ENCODE measurements at regions not wholly inside any gene's neighbourhood (a gene's known extent, or its start where the extent isn't known, plus 50 kb on each side); places are given as distances from the start of the nearest gene placed in this dataset.
"Not testable (repeated sequence)": the region's sequence is repeated elsewhere in the genome, so short reads cannot be mapped to it uniquely, and the experiment has no call there.

DNA sequence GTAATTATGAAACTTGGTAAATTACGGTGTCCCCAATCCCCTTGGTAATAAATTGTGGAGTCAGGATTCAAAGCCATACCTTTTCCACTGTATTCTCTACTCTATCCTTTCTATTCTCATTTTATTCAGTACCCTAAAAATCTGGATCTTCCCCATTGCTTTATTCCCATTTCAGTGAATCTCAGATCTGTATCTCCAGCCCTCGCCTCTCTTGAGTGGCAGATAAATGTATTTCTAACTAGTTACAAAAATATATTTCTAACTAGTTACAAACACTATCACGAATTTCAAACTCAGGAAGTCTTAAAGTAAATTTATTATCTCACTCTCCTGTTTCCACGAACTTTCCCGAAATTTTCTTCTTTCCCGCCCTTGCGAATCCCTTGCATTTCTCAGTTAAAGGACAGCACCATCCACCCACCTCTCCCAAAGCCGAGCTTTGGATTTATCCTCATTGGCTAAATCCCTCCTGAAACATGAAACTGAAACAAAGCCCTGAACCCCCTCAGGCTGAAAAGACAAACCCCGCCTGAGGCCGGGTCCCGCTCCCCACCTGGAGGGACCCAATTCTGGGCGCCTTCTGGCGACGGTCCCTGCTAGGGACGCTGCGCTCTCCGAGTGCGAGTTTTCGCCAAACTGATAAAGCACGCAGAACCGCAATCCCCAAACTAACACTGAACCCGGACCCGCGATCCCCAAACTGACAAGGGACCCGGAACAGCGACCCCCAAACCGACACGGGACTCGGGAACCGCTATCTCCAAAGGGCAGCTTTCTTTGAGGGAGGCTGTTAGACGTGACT lies 164.3 kb upstream of the PABPC3 start:
- no peak for DNase-seq

DNA sequence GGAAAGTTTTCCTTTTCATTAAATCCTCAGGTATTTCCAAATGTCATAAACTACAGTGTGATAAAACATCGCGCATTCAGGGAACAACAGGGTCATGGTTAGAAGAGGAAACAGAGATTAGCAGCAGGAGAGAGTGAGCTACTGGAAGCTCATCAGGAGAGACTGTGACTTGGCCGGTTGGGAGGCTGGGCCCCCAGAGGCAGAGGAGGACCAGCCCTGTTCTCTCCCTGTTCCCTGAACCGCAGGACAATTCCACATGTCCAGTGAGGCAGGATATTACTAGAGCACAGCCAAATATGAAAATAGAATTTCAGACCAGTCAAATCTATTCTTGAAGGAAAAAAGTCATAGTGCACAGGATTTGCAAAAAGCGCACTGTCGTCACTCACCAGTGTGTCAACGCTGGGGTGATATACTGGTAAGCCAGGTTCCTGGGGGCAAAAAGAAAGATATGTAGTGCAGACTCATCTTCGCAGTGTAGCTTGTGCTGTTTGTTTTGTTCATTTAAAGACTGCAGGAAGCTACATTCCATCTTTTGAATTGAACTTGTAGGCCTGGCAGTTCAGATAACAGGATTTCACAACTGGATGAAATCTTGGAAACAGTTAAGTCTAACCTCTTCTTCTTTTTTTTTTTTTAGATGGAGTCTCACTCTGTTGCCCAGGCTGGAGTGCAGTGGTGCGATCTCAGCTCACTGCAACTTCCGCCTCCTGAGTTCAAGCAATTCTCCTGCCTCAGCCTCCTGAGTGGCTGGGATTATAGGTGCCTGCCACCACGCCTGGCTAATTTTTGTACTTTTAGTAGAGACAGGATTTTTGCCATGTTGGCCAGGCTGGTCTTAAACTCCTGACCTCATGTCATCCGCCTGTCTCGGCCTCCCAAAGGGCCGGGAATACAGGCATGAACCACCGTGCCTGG lies 162.6 kb upstream of the PABPC3 start:
- not testable (repeated sequence) for DNase-seq

DNA sequence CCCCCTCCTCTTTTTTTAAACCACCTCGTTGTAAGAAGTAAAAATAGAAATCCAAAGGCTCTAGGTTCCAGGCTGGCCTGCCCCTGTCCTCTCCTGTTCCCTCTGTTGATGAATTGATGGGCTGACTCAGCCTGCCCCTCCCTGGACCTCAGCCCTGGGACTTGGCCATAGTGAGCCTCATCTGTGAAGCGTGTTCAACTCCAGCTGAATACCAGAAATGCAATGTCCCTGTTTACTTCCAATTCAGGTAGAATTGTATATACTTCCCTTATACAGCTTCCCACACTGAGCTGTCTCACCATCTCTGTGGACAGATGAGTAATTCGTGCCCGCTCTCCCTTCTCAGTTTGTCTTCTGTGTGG lies 161.9 kb upstream of the PABPC3 start:
- DNase-seq = not testable (repeated sequence)

DNA sequence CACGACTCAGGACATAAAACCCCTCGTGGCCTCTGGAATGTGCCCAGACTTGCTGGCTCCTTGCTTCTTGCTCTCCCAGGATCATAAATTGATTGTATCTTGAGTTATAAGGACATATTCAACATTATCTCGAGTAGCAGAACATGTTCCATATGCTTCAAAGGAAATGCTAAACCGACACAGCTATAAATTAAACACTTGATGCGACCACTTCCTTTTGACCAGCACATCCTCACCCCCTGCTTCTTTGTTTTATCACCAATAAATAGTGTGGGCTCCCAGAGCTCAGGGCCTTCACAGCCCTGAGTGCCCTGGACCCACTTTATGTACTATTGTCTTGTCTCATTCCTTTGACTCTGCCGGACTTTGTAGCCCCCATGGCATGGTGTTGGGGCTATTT lies 157.0 kb upstream of the PABPC3 start:
- DNase-seq = no peak

DNA sequence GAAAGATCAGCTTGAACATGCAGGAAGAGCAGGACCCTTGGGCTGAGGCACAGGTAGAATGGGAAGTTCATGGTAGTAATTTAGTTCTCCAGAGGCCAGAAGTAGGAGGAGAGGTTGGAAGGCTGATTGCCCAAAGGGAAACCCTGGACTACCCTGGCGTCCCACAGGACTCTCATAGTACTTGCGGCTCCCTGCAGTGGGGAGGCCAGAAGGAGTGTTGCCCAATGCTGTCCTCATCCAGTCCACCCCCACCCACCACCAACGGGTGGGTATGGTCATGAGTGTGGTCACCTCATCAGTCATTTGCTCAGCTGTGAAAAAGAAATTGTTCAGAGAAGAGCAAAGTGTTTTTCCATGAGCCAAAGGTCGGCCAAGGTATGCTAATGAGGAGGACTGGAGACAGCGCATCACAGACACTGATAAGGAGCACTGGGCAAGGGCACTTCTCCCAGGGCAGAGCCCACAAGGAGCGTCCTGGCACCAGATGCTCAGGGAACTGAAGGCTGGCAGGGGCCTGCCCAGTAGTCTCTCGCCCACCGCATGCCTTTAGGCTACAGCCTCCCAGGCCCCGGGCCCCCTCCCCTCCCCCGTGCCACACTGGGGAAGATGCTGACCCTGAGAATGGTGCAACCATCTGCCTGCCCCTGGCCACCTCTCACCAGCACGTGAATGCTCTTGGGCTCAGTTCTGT lies 154.8 kb upstream of the PABPC3 start:
- not testable (repeated sequence) for DNase-seq

DNA sequence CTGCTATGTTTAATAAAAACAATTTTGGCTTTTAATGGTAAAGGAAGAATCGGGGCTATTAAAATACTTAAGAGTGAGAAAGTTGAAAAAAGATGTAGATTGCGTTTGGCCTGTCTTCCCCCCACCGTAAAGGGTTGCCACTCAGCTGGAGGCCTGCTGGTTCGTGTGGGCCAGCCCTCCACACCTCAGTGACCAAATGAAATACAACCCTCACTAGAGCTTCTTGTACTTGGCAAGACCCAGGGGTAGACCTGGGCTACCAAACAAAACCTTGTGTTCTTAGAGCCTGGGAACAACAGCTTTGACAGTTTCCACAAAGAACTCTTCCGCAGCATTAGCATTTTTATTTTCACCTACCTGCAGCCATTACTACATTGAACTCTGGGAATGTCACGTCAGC lies 152.8 kb upstream of the PABPC3 start:
- no peak for DNase-seq

DNA sequence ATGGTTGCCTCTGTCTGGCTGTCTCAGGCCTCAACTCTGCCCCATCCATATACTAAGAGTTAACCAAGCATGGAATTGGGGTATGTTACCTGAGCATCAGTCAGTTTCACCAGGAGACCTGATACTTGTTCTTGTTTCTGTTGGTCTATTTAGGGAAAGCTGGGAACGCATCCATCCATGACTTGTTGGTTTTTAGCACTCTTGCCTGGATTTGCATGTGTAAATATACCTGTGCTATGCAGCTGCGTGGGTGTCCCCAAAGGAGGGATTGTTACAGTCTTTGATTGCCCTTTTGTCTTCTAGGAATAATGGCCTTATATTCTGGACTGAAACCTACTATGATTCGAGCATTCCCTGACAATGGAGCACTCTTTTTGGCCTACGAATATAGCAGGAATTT lies 151.9 kb upstream of the PABPC3 start:
- not testable (repeated sequence) for DNase-seq

DNA sequence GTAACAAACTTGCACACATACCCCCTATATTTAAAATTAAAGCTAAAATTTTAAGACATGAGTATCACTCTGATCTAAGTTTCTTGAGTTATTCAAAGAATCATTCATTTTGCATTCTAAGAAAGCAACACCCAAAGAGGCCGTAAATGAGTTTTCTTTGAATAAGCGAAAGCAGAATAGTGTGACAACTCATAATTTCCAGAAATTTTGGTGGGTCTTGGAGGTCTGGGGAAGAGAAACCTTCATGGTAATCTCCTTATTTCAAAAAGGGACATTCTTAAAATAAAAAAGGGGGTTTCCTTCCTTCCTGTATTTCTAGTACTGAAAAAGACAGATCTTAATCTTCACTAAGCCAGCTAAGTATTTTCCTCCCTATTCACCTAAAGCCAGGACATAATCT lies 147.0 kb upstream of the PABPC3 start:
- DNase-seq = not testable (repeated sequence)

DNA sequence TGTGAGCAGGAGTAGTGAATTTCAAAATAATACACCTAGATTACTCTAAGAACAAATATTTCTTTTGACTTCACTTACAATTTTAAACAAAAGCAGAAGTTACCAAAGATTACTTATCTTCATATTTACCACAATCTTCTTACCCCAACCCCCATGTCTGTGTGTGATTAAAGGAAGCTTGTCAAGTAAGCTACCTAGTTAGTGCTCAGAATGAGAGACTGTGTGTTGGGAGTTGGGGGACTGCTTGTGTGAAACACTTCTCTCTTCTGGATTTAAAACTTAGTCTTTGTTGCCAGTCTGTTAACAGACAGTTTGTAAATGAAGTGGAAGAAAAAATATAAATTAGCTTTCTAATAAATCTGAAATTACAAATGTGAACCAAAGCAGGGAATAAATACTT lies 145.3 kb upstream of the PABPC3 start:
- not testable (repeated sequence) for DNase-seq

DNA sequence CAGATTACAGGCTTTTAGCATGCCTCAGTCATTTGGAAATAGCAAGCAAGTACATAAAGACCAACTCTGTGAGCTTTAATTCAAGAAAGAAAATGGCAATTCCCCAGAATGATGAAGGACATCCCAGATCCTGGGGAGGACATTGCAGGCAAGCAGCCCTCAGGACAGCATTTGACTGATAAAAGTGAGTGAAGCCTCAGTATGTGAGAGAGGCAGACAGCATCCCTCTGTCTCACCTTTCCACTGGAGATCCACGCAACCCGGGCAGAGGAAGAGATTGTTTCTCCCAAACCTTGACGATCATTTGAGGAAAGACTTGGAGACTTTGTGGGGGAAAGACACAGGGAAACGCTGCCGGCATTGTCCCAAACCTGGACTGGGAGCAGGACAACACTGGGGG lies 128.0 kb upstream of the PABPC3 start:
- not testable (repeated sequence) for DNase-seq

DNA sequence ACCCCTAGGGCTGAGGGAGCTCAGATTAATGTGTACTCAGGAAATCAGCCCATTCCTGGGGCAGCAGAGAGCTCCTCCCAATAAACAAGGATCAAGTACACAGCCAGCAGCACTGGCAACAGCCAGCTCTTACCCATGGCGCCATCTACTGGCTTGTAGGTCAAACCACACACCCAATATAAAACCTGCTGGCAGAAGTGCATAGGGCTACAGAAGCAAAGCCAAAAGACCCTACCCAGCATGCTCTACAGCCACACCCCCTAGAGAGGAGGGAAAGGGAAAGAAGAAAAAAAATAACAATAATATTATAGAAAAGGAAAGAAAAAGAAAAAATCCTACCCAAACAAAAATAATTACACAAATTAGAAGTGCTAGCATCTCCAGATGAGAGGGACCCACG lies 127.5 kb upstream of the PABPC3 start:
- DNase-seq = not testable (repeated sequence)

DNA sequence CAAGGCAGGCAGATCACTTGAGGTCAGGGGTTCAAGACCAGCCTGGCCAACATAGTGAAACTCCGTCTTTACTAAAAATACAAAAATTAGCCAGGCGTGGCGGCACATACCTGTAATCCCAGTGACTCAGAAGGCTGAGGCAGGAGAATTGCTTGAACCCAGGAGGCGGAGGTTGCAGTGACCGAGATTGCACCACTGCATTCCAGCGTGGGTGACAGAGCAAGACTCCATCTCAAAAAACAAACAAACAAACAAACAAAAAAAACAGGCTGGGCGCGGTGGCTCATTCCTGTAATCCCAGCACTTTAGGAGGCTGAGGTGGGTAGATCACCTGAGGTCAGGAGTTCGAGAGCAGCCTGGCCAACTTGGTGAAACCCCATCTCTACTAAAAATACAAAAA lies 122.8 kb upstream of the PABPC3 start:
- not testable (repeated sequence) for DNase-seq

DNA sequence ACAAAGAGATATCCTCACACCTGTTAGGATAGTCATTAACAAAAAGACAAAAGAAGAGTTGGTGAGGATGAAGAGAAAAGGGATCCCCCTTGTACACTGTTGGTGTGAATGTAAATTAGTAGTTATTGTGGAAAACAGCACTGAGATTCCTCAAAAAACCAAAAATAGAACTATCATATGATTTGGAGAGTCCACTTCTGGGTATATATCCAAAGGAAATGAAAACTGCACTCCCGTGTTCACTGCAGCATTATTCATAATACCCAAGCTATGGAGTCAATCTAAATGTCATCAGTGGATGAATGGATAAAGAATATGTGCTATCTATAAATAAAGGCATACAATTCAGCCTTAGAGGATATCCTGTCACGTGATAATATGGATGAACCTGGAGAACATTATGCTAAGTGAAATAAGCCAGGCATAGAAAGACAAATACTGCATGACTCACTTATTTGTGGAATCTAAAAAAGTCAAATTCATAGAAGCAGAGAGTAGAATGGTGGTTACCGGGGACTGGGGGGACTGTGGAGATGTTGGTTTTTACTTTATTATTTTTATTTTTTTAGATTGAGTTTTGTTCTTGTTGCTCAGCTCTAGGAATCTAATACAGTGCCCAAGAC lies 114.6 kb upstream of the PABPC3 start:
- not testable (repeated sequence) for DNase-seq

DNA sequence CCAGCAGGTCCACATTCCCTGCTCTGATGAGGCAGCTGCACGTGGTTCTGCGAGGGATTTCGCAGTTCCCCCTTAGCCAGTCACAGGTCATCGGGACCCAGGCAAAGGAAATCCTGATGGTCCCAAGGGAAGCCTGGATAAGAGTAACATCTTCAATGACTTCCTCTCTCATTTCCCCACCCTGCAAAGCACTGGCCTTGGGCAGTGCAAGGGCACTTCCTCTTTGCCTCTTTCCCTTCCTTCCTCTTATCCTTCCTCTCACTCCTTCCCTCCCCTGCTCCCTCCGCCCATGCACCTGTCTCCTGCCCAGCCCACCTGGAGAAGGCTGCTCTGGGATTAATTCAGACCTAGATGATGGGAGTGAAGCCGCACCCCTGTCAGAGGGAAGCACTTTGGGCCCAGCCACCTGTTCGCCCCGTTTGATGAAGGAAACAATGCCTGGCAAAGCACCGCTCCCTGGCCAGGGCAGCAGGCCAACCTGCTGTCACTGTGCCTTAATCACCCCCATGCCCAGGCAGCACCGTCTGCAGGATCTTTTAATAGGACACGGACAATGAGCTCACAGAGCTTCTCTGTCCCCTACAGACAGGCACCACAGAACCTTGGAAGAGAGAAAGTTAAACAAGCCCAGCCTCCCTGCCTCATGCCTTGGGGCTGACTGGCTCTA lies 113.5 kb upstream of the PABPC3 start:
- DNase-seq = no peak

DNA sequence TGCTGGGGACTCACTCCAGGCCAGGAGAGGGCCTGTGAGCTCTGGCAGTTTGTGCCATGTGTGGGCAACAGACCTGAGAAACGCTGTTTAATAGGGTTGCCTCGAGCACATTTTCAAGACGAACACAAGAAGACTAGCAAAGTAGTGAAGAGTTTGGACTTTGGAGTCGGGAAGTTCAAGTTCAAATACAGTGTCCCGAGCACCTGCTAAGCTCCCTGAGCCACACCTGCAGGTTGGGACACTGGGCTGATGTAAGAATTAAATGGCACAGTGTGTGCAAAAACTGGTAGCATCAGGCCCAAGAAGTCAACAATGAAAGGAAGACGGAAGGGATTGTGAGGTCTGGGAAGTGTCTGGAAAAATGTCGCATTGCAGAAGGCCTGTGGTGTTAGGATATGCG lies 112.8 kb upstream of the PABPC3 start:
- no peak for DNase-seq

DNA sequence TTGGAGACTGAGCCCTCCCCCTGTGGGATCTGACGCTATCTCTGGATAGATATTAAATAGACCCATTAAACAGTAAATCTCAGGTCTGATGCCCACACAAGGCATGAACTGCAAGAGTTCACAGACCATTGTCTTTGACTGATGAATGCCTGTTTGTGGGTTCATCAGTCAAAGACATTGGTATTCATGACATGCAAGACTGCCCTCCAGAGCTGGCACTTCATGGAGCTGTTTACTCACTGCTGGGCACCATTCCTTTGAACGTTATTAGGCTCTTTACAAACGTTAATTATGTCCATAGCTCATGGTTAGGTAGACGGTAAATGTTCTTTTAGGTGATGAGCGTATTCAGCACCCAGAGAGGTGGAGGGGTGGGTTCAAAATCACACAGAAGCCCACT lies 111.8 kb upstream of the PABPC3 start:
- DNase-seq = no peak

DNA sequence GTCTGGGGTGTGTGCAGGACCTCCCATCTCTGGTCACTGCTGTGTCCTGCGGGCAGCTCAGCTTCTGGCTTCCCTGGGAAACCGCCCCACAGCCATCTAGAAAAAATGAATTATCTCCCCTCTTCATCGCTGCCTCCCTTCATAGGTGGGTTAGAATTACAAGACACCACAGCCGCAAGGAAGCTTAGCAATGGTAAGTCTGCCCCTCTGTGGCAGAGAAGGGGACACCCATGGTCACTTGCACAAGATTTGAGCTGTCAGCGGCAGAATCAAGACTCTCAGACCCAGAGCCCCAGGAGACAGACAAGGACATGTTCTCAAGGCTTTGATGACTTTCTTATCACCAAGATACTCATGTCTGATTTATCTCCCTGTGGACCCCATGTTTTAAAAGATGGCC lies 110.8 kb upstream of the PABPC3 start:
- DNase-seq = no peak

DNA sequence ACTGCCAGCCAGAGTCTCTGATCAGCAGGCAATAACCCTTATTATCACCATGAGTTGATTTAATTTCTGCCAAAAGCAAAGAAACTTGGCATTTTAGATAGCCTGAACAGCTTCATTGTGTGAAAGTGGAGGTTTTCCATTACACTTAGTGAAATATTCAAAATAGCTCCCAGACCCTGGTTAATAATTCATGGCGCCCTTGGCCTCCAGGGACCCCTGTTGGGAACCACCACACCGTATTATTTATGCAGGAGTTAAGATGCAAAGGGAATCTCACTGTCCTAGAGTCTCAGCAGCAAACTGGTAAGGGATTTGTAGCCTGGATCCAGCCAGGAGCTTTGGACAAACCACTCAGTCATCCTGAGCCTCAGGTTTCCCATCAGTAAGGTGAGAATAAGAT lies 110.0 kb upstream of the PABPC3 start:
- DNase-seq = no peak

DNA sequence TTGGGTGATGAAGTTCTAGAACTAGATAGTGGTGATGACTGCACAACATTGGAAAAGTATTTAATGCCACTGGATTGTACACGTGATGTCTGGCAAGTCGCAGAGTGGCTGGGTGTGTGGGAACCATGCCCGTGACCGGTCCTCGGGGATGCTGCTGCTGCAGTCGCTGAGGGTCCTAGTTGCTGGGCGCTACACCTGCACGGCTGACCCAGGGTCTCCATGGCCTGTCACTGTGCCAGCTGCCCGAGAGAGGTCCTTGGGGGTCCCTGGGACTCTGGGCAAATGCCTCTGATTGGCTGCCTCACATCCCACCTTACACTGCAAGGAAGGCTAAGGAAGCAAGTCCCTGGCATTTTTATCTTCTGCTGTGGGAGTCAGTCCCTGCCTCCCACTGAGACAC lies 109.1 kb upstream of the PABPC3 start:
- DNase-seq = no peak

DNA sequence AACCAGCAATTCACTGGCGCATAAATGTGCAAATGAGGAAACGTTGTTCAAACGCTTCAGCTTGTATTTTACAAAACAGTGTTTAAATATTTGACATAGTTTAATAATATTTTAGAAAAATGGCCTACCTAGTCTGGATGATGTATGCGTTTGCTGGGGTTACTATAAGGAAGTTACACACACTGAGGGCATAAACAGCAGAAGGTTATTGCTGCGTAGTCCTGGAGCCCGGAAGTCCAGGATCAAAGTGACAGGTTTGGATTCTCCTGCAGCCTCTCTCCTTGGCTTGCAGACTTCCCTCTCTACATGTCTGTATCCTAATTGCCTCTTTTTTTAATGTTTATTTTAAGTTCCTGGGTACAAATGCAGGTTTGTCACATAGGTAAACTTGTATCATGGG lies 106.0 kb upstream of the PABPC3 start:
- DNase-seq = not testable (repeated sequence)

DNA sequence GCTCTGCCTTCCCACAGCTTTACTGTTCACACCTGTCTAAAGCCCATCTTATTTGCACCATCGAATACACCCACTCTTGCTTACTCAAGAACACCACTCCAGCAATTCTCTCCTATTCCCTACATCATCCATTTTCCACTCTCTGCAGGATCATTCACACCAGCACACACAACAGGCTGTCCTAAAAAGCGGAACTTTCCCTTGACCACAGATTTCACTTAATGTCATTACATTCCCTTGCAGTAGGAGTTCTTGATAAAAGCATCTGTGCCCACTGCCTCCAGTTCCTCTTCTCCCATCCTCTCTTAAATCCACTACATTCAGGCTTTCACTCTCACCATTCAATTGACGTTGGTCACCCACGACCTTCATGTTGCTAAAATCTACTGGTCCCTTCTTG lies 103.0 kb upstream of the PABPC3 start:
- DNase-seq = not testable (repeated sequence)

DNA sequence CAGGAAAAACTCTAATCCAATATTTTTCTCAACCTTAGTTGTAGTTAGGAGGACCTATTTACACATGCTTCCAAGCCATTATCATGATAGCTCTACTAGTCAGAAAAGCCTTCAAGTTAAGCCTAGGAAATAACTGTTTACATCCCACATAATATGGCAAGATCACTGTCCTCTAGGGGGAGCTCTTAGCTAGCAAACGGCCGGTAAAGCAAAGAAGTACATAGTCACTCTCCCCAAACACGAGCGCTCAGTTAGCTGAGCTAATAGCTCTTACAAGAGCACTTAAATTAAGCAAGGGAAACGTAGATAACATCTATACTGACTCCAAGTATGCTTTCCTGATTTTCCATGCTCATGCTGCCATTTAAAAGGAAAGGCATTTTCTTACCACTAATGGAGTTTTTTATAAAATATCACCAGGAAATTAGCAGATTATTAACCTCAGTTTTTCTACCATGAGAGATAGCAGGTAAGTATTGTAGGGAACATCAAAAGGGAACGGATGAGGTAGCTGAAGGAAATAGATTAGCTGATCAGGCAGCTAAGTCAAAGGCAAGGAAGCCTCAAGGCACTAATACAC lies 100.6 kb upstream of the PABPC3 start:
- DNase-seq = peak; percentile 40

All from SIG-M5 (cell line).